ENCODE measurements at regions not wholly inside any gene's neighbourhood (a gene's known extent, or its start where the extent isn't known, plus 50 kb on each side); places are given as distances from the start of the nearest gene placed in this dataset.

- Mint-ChIP-seq H3K27ac (ENCODE audit: unreplicated experiment) (no peak overlapping the region), H3K4me3 (ENCODE audit: unreplicated experiment) (no peak overlapping the region), H3K9me3 (ENCODE audit: low read depth) (peaks cover 52% of the 10 kb centered on the region), H3K4me1 (ENCODE audit: low read depth) (no peaks in the 10 kb centered on the region), H3K27me3 (ENCODE audit: low read depth) (no peaks in the 10 kb centered on the region), H3K36me3 (ENCODE audit: low read depth) (no peaks in the 10 kb centered on the region)
- DNase-seq (ENCODE audit: low spot score): no peak
- TF ChIP-seq CTCF (IDR thresholded peaks at IDR 0.05): no peak
Observed at GRCh38 chr9:11269036-11269435, 656.2 kb upstream of the PTPRD start.

- Mint-ChIP-seq H3K9me3 (ENCODE audit: low read depth) (peaks cover 18% of the 10 kb centered on the region), H3K36me3 (ENCODE audit: low read depth) (no peaks in the 10 kb centered on the region), H3K4me3 (ENCODE audit: unreplicated experiment) (no peak overlapping the region), H3K4me1 (ENCODE audit: low read depth) (no peaks in the 10 kb centered on the region), H3K27me3 (ENCODE audit: low read depth) (no peaks in the 10 kb centered on the region), H3K27ac (ENCODE audit: unreplicated experiment) (no peak overlapping the region)
- no peak for DNase-seq (ENCODE audit: low spot score)
- no peak for TF ChIP-seq CTCF (IDR thresholded peaks at IDR 0.05)
Observed at GRCh38 chr9:11275158-11275695, 662.4 kb upstream of the PTPRD start.

GRCh38 chr9:11312966-11313365 is 700.2 kb upstream of the PTPRD start:
- Mint-ChIP-seq H3K27ac (ENCODE audit: unreplicated experiment) (no peak overlapping the region), H3K36me3 (ENCODE audit: low read depth) (no peaks in the 10 kb centered on the region), H3K4me1 (ENCODE audit: low read depth) (peaks cover 6% of the 10 kb centered on the region), H3K4me3 (ENCODE audit: unreplicated experiment) (no peak overlapping the region), H3K27me3 (ENCODE audit: low read depth) (peaks cover 6% of the 10 kb centered on the region), H3K9me3 (ENCODE audit: low read depth) (peaks cover 14% of the 10 kb centered on the region)
- peak; percentile 62 for DNase-seq (ENCODE audit: low spot score)
- TF ChIP-seq CTCF (IDR thresholded peaks at IDR 0.05): no peak

GRCh38 chr9:11318946-11319345 is 706.1 kb upstream of the PTPRD start:
- Mint-ChIP-seq H3K4me1 (ENCODE audit: low read depth) (no peaks in the 10 kb centered on the region), H3K9me3 (ENCODE audit: low read depth) (no peaks in the 10 kb centered on the region), H3K27ac (ENCODE audit: unreplicated experiment) (no peak overlapping the region), H3K4me3 (ENCODE audit: unreplicated experiment) (no peak overlapping the region), H3K27me3 (ENCODE audit: low read depth) (peaks cover 10% of the 10 kb centered on the region), H3K36me3 (ENCODE audit: low read depth) (no peaks in the 10 kb centered on the region)
- no peak for DNase-seq (ENCODE audit: low spot score)
- TF ChIP-seq CTCF (IDR thresholded peaks at IDR 0.05): no peak

- H3K4me3 Mint-ChIP-seq (ENCODE audit: unreplicated experiment): no peak overlapping the region
- peaks cover 10% of the 10 kb centered on the region for H3K27me3 Mint-ChIP-seq (ENCODE audit: low read depth)
- peak; percentile 79 for TF ChIP-seq CTCF (IDR thresholded peaks at IDR 0.05)
- H3K36me3 Mint-ChIP-seq (ENCODE audit: low read depth): no peaks in the 10 kb centered on the region
- no peak overlapping the region for H3K27ac Mint-ChIP-seq (ENCODE audit: unreplicated experiment)
- no peaks in the 10 kb centered on the region for H3K4me1 Mint-ChIP-seq (ENCODE audit: low read depth)
- no peak for DNase-seq (ENCODE audit: low spot score)
- H3K9me3 Mint-ChIP-seq (ENCODE audit: low read depth): no peaks in the 10 kb centered on the region
Observed at GRCh38 chr9:11319538-11319937, 706.7 kb upstream of the PTPRD start.

Measured in chondrocyte (in vitro differentiated cells).